Epithelial cell of esophagus (primary cell): ENCODE measurements at regions not wholly inside any gene's neighbourhood (a gene's known extent, or its start where the extent isn't known, plus 50 kb on each side); places are given as distances from the start of the nearest gene placed in this dataset.

Source experiments
- DNase-seq: peaks from one replicate; pipeline ENCODE4 v3.0.0; 2010; ENCODE audit warnings: low read depth
- H3K4me3 ChIP-seq: 2 replicates; pipeline ENCODE4 v1.5.1; 2011; ENCODE audit warnings: mild to moderate bottlenecking, low read length, control low read depth
- CTCF ChIP-seq: IDR thresholded peaks from 2 replicates; pipeline ENCODE4 v1.5.1; 2011; ENCODE audit warnings: low read depth, mild to moderate bottlenecking, low read length, control low read depth, inconsistent platforms; ENCODE audit not compliant: insufficient read depth; ENCODE audit errors: missing control alignments

DNA sequence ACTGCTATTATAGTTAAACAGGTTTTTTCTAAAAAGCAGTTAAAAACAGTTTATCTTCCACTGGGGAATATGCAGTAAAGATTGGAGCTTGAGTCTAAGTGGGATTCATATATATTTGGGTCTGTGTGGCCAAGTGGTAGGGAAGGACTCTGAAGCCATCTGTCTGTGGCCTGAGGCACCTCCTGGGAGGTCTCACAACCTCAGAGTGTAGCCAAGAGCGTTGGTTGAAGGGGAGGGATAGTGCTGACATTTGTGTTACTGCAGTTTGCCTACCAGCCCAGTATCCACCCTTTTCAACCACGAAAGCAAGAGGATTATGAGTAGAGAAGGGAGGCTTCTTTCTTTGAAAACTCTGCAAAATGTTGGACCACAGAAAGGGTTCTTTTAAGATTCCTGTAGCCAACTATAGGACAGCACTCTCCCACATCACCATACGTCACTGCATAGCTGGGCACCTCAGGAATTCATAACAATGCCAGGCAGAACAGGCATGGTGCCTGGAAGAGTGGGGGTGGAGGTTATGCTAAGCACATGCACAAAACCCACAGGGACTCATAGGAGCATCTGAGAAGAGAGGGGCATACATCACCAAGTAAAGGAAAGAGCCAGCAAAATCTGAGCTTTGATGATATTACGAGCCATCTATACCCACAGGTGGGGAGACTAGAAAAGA is 90.5 kb upstream of the HEY2 start:
- peak; percentile 16 for DNase-seq
- H3K4me3 ChIP-seq = no peak overlapping the region
- TF ChIP-seq CTCF = no peak

DNA sequence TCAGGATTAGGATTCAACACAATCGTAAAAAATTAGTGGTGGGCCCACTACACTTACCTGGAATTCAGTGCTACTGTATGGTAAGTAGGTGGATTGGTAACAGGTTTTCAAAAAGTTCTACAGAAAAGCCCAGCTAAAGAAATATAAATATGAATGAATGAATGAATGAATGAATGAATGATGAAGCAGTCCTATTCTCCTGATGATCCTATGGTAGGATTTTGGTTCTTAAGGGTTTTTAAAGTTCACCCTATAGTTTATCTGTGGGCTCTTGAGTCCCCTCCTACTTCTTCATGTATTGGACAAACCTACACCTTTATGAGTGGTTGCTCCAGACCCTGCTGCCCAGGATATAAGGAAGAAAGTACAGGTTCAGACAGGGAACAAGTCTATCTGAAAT is 89.5 kb upstream of the HEY2 start:
- DNase-seq = no peak
- no peak overlapping the region for H3K4me3 ChIP-seq
- TF ChIP-seq CTCF = no peak

DNA sequence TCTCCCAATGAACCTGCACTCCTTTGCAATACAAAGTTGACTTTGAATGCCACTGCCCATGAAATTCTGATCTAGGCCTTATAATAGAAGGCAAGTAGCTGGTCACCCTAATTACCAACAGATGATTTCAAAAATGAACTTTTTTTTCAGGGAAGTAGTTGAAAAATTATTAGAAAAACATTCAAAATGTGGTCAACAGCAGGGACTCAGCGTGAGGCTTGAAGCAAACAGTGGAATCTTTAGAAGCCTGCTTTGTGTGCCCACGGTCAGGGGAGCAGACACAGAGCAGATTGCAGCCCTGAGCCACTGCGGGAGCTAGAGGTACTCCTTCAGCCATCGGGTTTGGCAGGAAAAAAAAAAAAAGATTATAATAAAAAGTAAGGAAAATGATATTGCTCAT is 87.1 kb upstream of the HEY2 start:
- no peak for TF ChIP-seq CTCF
- H3K4me3 ChIP-seq = no peak overlapping the region
- DNase-seq = no peak

GRCh38 chr6:125665295-125665814 is 84.1 kb upstream of the HEY2 start:
- no peak overlapping the region for H3K4me3 ChIP-seq
- DNase-seq = no peak
- TF ChIP-seq CTCF = no peak

- no peak for TF ChIP-seq CTCF
- peak; percentile 51 for DNase-seq
- no peak overlapping the region for H3K4me3 ChIP-seq
Observed at GRCh38 chr6:125667326-125667725, 82.1 kb upstream of the HEY2 start.

- TF ChIP-seq CTCF = no peak
- no peak overlapping the region for H3K4me3 ChIP-seq
- no peak for DNase-seq
Observed at GRCh38 chr6:125668071-125668470, 81.4 kb upstream of the HEY2 start.

DNA sequence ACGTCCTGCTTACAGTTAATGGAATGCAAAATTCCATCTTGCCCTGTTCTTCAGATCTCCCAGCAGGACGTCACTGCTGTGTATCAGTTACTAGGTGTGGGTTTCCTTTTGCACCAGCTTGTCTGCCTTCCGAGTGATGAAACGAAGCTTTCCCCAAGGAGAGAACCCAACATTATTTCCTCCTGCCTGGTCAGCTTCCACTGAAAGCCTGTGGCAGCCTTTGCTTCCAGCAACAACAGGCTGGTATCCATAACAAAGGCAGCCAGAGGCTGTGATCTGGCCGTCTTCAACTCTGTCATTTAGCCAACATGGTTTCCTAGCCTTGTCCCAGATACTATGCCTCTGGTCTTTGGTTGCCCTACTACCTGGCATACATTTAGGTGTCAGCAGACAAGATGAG is 78.9 kb upstream of the HEY2 start:
- DNase-seq = peak; percentile 5
- TF ChIP-seq CTCF = no peak

More for the DNA sequence above, 78.9 kb upstream of the HEY2 start:
- no peak overlapping the region for H3K4me3 ChIP-seq
